ENCODE measurements at regions not wholly inside any gene's neighbourhood (a gene's known extent, or its start where the extent isn't known, plus 50 kb on each side); places are given as distances from the start of the nearest gene placed in this dataset.

DNA sequence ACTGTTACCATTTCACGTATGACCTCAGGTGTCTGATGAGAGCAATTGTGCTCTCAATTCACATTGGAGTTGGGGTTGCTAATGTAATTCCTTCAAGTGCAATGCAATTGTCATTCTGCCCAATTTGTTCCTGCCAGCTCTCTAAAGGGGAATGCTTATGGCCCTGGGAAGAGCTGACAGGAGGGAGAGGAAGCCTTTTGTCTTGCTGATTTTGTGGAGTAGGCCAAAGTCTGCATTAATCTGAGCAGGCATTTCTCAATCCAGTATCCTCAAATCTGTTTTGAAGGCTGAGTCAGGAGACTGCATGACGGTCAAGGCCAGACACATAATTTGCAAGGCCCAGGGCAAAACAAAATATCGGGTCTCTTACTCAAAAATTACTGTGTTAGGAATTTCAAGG, 326.4 kb upstream of the SPHKAP start:
- H3K4me3 ChIP-seq (replicated peaks in 1 of 2; ENCODE audit: low read depth in 2 of 2, low read length in 2 of 2), result no peak overlapping the region
- TF ChIP-seq, protein P1, sequence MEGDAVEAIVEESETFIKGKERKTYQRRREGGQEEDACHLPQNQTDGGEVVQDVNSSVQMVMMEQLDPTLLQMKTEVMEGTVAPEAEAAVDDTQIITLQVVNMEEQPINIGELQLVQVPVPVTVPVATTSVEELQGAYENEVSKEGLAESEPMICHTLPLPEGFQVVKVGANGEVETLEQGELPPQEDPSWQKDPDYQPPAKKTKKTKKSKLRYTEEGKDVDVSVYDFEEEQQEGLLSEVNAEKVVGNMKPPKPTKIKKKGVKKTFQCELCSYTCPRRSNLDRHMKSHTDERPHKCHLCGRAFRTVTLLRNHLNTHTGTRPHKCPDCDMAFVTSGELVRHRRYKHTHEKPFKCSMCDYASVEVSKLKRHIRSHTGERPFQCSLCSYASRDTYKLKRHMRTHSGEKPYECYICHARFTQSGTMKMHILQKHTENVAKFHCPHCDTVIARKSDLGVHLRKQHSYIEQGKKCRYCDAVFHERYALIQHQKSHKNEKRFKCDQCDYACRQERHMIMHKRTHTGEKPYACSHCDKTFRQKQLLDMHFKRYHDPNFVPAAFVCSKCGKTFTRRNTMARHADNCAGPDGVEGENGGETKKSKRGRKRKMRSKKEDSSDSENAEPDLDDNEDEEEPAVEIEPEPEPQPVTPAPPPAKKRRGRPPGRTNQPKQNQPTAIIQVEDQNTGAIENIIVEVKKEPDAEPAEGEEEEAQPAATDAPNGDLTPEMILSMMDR (IDR thresholded peaks at IDR 0.05; ENCODE audit: low read depth, low read length), result no peak
- DNase-seq (ENCODE audit: low read depth in 2 of 2), result peak in 1 of 2 donors; percentile 23

DNA sequence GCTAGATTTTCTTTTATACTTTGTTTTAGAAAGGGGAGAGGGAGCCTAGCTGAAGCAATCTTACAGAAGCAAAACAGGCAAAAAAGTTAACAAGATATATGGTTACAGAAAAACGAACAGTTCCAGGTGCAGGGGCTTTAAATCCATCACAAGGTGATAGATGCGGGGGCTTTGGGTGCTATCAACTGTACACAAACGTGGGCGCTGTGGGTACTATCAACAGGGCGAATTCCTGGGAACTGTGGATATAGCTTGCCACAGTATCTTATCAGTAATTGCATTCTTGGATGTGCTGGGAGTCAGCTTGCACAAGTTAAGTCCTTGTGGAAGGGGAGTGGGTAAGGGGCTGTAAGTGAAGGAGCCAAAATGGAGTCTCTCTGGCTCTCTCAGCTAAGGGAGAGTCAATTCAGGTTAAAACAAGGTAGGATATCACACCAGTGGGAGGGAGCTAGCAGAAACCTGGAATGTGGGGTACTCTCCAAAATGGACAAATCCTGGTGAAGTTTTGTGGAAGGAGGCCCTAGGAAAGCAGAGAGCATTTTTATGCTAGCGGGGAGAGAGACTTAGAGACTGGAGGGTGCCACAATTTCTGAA, 325.8 kb upstream of the SPHKAP start:
- TF ChIP-seq, protein P1 (IDR thresholded peaks at IDR 0.05; ENCODE audit: low read depth, low read length), result no peak
- DNase-seq (ENCODE audit: low read depth in 2 of 2), result no peak
- H3K4me3 ChIP-seq (replicated peaks in 1 of 2; ENCODE audit: low read depth in 2 of 2, low read length in 2 of 2), result no peak overlapping the region

DNA sequence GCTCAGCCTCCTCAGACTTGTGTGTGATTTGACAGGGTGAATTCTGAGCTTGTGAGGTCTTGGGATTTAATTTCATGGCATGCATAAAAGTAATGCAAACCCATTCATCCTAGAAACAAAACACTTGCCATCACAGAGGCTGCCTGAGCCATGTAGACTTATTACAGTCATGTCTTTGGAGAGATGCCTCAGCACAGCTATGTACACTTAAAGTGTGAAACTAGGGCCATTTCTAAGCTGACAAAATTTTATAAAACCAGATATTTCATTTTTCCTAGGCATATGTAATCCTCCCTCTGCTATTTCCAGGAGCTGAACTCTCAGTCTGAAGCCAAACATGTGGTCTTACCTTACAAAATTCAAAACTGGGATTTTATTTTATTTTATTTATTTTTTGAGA, 322.2 kb upstream of the SPHKAP start:
- H3K4me3 ChIP-seq (replicated peaks in 1 of 2; ENCODE audit: low read depth in 2 of 2, low read length in 2 of 2), result no peak overlapping the region
- TF ChIP-seq, protein P1 (IDR thresholded peaks at IDR 0.05; ENCODE audit: low read depth, low read length), result no peak
- no peak for DNase-seq (ENCODE audit: low read depth in 2 of 2)

DNA sequence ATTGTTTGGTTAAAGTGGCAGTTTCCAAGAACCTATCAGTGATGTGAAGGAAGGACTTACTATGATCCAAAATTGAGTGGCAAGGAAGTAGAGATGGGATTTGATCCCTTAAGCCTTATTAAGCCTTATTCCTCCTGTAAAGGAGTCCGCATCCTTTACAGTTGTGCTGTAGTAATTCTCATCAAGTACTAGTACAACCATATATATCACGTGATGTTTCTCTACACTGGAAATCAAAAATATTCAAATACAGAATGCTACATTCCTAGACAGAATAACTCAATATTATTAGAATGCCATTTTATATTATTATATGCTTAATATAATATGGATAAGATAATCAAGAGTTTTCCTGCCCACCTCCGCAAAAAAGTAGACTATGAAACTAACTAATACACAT, 312.4 kb upstream of the SPHKAP start:
- H3K4me3 ChIP-seq (replicated peaks in 1 of 2; ENCODE audit: low read depth in 2 of 2, low read length in 2 of 2), result no peak overlapping the region
- TF ChIP-seq, protein P1 (IDR thresholded peaks at IDR 0.05; ENCODE audit: low read depth, low read length), result no peak
- DNase-seq (ENCODE audit: low read depth in 2 of 2), result no peak

DNA sequence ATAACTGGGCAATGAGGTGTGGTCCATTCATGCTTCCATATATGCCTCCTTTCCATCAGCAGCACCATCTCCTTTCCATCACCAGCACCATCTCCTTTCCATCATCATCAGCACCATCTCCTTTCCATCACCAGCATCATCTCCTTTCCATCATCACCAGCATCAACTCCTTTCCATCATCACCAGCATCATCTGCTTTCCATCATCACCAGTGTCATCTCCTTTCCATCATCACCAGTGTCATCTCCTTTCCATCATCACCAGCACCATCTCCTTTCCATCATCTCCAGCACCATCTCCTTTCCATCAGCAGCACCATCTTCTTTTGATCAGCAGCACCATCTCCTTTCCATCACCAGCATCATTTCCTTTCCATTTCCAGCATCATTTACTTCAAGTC, 297.5 kb upstream of the SPHKAP start:
- DNase-seq (ENCODE audit: low read depth in 2 of 2), result no peak
- H3K4me3 ChIP-seq (replicated peaks in 1 of 2; ENCODE audit: low read depth in 2 of 2, low read length in 2 of 2), result no peak overlapping the region
- TF ChIP-seq, protein P1 (IDR thresholded peaks at IDR 0.05; ENCODE audit: low read depth, low read length), result no peak

DNA sequence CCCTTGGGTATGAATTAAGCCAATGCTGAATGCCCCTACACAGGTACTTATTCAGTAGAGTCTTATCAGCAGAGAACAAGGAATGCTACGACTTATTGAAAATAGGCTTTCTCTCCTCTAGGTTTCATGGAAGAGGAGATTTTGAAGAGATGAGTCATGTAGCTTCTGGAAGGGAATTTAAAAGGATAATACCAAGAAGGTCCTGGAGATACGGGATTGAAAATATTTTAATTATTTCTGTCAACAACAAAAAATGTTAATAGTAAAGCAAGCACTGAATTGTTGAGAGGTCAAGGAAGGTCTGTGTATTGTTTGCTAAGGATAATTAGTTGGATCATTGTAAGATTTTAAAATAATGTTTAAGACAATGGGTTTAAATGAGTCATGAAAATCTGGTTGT, 293.0 kb upstream of the SPHKAP start:
- TF ChIP-seq, protein P1 (IDR thresholded peaks at IDR 0.05; ENCODE audit: low read depth, low read length), result no peak
- peak in 1 of 2 donors; percentile 1 for DNase-seq (ENCODE audit: low read depth in 2 of 2)
- no peak overlapping the region for H3K4me3 ChIP-seq (replicated peaks in 1 of 2; ENCODE audit: low read depth in 2 of 2, low read length in 2 of 2)

DNA sequence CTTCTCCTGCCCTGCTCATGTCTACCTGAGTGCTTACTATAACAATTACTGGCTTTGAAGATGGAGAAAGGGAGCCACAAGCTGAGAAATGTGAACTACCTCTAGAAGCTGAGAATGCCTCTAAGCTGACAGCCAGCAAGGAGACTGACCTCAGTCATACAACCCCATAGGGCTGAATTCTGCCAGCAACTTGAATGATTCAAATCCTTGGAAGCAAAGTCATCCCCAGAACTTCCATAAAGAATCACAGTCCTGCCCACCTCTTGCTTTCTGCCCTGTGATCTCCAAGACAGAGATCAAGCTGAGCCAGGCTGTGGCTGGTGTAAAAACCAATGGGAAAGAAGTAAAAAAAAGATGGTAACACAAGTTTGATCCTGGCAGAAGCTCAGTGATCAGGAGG, 288.2 kb upstream of the SPHKAP start:
- DNase-seq (ENCODE audit: low read depth in 2 of 2), result no peak
- no peak overlapping the region for H3K4me3 ChIP-seq (replicated peaks in 1 of 2; ENCODE audit: low read depth in 2 of 2, low read length in 2 of 2)
- TF ChIP-seq, protein P1 (IDR thresholded peaks at IDR 0.05; ENCODE audit: low read depth, low read length), result no peak
